ENCODE measurements at regions not wholly inside any gene's neighbourhood (a gene's known extent, or its start where the extent isn't known, plus 50 kb on each side); places are given as distances from the start of the nearest gene placed in this dataset.

DNA sequence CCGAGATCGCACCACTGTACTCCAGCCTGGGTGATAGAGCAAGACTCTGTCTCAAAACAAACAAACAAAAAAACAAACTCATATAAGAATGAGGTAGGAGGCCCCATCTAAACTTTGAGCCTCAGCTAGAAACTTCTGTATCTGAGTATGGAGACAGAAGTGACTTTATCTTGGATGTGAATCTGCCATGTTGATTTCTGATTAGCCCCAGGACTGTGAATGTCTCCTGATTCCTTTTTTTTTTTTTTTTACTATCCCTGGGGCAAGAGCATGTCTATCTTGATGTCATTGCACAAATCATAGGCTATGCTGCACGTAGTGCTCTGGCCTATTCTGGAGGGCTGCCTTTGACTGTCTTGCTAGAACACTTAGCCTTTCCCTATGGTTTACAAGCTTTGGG lies 211.0 kb downstream of the PTPRU start:
- FAIRE-seq (no peak), DNase-seq (ENCODE audit: insufficient read length, low spot score) (no peak)
- no peak for TF ChIP-seq CTCF (IDR thresholded peaks at IDR 0.05; ENCODE audit: insufficient read depth, missing control alignments)

DNA sequence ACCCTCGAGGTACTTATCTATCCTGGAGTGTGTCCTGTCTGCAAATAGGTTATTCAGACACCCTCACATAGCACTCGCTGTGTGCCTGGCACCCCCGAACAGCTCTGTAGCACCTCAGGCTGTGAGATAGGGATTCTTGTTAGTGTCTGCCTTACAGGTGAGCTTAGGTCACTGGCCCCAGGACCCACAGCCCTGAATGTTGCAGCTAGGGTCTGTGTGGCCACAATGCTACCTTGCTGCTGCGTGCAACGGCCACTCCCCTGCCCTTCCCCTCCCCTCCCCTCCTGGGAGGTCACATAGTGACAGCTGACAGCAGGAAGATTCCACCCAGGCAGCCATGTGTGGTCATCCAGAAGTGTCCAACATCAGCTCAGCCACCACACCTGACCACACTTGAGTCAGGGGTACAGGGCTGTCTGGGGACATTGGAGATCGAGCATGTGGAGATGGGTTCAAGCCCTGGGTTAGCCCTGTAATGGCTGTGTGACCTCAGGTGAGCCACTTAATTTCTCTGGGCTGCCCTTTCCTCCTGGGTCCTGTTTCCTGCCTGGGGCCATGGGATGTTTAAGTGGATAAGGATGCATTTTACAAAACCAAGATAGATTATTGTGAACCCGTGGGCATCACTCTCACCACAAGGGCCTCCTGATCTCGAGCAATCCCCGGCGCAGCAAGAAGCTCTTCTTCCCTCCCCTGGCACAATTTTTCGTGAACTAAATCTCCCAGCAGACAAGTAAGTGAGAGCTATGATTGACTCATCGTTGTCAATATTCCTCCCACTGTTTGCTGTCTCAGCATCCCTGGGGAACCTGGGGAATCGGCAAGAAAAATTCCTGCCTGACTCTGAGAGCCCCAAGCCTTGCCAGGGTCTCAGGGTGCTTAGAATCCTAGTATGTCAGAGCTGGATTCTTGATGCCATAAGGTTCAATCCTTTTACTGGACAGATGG lies 208.7 kb downstream of the PTPRU start:
- no peak for DNase-seq (ENCODE audit: insufficient read length, low spot score)
- no peak for TF ChIP-seq CTCF (IDR thresholded peaks at IDR 0.05; ENCODE audit: insufficient read depth, missing control alignments)
- no peak for FAIRE-seq

DNA sequence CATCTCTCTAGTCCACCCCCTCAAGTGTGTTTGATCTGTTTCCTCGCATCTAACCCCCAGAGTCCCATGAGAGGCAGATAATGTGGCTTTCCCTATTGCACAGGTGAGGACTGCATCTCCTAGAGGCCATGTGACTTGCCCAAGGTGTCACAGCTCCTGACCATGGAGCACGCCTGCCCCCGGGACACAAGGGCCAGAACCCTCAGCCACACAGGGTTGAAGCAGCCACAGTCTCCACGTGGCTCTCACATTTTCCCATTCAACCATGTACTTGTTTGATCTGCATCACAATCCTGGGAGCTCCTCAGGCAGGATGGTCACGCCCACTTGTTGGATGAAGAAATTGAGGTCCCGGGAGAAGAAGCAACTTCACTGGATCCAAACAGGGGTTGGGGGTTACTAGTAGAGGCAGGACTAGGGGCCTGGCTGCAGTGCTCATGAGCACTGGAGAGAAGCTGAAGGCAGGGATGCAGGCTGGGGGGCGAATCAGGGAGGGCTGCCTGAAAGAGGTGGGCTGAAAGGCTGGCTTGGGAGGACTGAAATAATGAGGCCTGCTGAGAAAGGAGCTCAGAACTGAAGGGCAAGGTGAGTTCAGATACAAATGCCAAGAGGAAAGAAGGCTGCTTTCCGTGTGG lies 207.9 kb downstream of the PTPRU start:
- FAIRE-seq (no peak), DNase-seq (ENCODE audit: insufficient read length, low spot score) (no peak)
- TF ChIP-seq CTCF (IDR thresholded peaks at IDR 0.05; ENCODE audit: insufficient read depth, missing control alignments): no peak

DNA sequence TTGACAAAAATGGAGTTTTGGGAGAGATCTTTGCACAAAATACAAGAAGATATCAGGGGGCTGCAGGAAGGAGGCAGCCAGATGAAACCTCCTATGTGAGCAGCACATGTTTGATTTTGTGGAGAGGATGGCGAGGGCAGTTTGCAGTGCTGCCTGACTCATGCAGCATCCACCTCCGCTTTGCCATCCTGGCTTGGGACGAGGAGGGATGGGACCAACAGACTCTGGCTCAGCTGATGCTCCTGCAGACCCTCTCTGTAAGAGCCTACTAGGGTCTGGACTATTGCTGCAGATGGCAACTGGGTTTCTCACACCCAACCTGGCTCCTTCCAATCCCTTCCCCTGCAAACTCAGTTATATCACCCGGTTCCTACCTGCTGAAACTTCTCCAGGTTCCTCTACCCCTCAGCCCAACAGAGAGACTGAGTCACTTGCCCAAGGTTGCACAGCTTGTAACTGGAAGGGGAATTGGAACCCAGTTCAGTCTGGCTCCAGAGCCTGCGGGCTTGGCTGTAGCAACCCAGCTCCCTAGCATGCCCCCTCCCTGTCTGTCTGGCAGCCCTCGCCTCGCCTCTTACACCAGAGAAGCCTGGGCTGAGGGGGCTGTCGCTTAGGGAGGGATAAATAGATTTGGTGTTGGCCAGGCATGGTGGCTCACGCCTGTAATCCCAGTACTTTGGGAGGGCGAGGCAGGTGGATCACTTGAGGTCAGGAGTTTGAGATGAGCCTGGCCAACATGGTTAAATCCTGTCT lies 205.8 kb downstream of the PTPRU start:
- DNase-seq (ENCODE audit: insufficient read length, low spot score): no peak
- no peak for FAIRE-seq
- TF ChIP-seq CTCF (IDR thresholded peaks at IDR 0.05; ENCODE audit: insufficient read depth, missing control alignments): no peak

GRCh38 chr1:29439615-29440014 lies 203.3 kb downstream of the PTPRU start:
- DNase-seq (ENCODE audit: insufficient read length, low spot score) (no peak), FAIRE-seq (no peak)
- no peak for TF ChIP-seq CTCF (IDR thresholded peaks at IDR 0.05; ENCODE audit: insufficient read depth, missing control alignments)

DNA sequence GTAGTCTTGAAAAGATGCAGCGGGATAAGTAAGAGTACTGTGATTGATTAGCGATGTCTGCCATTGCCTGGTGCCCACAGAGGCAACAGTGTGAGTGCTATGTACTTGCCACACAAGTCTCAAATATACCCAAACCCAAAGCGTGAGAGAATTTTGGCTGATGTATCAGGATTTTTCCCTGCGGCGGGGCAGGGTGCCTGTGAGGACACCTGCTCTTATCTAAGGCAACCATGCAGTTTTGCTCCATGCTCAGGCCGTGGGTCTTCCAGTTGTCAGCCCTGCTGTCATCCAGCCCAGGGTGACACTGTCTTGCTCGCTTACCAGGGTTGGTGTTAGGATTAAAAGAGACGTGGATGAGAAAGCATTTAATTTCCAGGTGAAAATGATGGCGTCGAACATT lies 202.7 kb downstream of the PTPRU start:
- DNase-seq (ENCODE audit: insufficient read length, low spot score): no peak
- FAIRE-seq: no peak
- no peak for TF ChIP-seq CTCF (IDR thresholded peaks at IDR 0.05; ENCODE audit: insufficient read depth, missing control alignments)

All from D721Med (cell line).